HT-29 (cell line): ENCODE measurements at regions not wholly inside any gene's neighbourhood (a gene's known extent, or its start where the extent isn't known, plus 50 kb on each side); places are given as distances from the start of the nearest gene placed in this dataset.
"Not testable (repeated sequence)": the region's sequence is repeated elsewhere in the genome, so short reads cannot be mapped to it uniquely, and the experiment has no call there.

Experiments
- DNase-seq: peaks from one replicate; pipeline ENCODE4 v3.0.0-alpha.2; 2015; ENCODE audit warnings: low spot score

DNA sequence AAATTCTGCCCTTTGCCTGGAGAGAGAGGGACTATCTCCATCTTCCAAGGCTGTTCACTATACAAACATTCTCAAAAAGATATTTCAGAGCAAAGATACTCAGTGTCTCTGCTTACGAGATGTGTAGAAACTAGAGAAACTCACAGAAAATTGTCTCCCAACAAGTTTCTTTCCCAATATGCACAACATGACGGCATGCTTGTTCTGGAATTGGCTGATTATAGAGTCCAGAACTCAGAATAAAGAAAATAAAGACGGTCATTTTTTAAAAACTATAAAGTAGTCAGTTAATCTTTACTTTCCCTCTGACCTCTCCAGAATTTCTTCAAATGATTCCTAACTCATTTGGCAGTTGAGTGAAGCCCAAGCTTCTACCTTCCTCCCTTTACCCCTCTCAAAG is 285.5 kb upstream of the KLF3 start:
- no peak for DNase-seq

GRCh38 chr4:38381788-38382187 is 282.2 kb upstream of the KLF3 start:
- DNase-seq = no peak

DNA sequence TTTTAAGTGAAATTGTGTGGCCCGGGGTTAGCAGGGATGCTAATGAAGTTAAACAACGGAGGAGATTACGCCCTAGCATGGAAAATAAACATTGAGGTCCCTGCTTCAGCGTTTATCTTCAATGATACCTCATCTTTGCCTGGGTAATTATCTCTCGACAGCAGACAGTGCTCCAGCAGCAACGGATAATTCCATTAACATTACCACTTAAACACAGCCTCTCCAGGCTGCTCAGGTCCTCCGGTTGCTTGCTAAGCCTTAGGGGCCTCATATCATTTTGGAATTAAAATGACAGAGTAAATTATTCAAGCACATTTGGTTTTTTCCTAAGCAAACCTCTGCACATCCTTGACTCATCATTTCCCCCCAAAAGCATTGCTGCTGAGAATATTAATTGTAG is 281.5 kb upstream of the KLF3 start:
- no peak for DNase-seq

- DNase-seq = no peak
Measured at GRCh38 chr4:38383646-38384121, 280.3 kb upstream of the KLF3 start.

DNA sequence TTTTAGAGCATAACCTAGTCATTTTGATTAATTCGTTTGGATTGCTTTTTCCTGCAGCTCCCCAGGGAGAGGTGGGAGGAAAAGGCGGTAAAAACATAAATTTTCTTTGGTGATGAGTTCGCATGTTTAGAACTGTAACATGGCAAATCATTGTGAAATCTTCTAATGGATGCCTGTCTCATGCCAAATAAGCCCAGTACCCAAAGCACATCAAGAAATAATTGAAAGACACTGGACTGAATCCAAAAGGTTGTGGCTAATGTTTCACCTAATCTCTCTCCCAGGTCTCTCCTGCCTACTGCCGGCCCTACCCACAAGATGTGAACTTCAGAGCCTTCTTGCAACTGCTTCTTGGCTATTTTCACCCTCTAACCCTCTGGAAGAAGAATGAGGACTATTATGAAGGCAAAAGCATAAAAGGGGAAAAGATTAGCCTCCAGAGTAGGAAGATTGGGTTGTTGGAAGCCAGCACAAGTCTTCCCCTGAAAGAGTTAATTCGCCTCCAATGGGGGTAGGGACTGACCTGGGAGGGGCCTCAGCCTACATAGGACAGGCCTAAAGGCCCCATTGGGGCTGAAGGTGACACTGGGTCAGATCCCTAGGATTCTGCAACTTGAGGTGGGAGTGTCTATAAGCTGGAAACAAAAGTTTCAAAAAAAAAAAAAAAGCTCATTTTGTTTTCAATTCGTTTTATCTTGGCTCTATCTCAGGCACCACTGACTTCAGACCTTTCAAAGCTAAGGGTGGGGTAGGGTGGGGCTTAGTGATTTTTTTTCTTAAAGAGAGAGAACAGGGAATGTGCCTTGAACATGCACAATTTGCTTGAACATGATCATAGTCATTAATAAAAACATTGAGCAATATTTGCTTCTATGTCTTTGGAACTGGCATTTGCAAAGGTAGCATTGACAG is 278.6 kb upstream of the KLF3 start:
- peak; percentile 83 for DNase-seq

GRCh38 chr4:38386005-38386551 is 277.9 kb upstream of the KLF3 start:
- DNase-seq = no peak

GRCh38 chr4:38386654-38387188 is 277.3 kb upstream of the KLF3 start:
- DNase-seq = peak; percentile 28

DNA sequence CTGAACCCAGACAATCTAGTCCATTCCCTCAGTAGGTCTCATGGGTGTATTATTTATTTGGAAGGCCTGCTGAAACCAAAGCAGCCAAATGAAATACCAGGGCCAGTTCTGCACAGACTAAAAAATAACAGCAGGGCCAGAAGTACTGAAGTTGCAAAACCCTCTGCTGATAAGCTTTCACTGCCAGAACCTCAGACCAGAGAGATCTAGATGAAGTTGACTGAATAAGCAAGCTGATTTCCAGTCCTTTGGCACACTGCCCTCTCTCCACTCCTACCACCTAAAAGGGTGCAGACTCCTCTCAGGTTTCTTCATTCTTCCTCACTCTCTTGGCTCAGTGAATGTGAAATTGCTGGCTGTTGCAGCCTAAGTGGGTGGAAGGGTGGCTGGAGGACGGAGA is 276.7 kb upstream of the KLF3 start:
- DNase-seq = peak; percentile 48

DNA sequence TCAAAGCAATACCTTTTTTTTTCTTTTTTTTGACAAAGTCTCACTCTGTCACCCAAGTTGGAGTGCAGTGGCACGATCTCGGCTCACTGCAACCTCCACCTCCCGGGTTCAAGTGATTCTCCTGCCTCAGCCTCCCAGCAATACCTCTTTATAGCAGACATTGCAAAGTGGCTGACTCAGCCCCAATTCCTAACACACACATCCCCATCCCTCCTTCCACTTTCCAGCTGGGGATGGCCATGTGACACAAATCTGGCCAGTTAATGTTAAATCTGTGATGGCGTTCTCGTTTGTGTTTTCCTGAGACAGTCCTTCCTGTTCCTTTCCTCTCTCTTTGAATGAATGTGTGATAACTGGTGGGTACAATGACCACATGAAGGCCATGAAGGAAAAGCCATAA is 276.2 kb upstream of the KLF3 start:
- DNase-seq = no peak

GRCh38 chr4:38388907-38389306 is 275.1 kb upstream of the KLF3 start:
- DNase-seq = not testable (repeated sequence)

- no peak for DNase-seq
Measured at GRCh38 chr4:38390969-38391545, 272.9 kb upstream of the KLF3 start.

DNA sequence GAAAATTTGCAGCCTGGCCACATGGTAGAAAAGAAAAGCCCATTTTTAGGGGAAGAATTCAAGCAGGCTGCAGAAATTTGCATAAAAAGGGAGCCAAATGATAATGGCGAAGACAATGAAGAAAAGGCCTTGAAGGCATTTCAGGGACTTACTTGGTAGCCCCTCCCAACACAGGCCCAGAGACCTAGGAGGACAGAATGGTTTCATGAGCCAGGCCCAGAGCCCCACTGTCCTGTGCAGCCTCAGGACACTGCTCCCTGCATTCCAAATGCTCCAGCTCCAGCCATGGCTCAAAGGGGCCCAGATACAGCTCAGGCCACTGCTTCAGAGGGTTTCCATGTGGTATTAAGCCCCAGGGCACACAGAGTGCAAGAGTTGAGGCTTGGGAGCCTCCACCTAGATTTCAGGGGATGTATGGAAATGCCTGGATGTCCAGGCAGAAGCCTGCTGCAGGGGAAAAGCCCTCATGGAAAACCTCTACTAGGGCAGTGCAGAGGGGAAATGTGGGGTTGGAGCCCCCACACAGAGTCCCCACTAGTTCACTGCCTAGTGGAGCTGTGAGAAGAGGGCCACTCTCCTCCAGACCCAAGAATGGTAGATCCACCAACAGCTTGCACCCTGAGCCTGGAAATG is 271.7 kb upstream of the KLF3 start:
- no peak for DNase-seq

GRCh38 chr4:38396091-38396490 is 267.9 kb upstream of the KLF3 start:
- no peak for DNase-seq

- no peak for DNase-seq
Measured at GRCh38 chr4:38396845-38397547, 267.0 kb upstream of the KLF3 start.

DNA sequence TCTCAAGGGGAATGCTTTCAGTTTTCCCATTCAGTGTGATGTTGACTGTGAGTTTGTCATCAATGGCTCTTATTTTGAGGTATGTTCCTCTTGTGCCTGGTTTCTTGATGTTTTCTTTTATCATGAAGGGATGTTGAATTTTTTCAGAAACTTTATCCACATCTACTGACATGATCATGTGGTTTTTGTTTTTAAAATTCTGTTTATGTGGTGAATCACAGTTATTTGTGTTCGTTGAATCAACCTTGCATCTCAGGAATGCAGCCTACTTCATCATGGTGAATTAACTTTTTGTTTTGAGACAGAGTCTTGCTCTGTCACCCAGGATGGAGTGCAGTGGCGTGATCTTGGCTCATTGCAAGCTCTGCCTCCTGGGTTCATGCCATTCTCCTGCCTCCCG is 263.1 kb upstream of the KLF3 start:
- no peak for DNase-seq

DNA sequence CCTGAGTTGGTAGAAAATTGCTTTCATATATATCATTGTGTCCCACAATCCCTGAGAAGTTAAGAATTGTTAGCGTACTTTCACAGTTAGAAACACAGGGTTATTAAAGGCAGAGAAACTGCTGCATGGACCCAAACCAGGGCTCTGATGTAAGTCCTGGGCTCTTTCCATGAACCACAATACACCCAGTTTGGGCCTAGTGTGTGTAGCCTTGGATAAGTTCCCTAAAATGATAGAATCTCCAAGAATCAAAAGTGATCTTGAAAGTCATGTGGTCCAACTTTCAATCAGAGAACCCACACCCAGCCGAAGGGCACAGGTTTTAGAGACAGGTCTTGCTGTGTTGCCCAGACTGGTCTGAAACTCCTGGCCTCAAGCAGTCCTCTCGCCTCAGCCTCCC is 257.8 kb upstream of the KLF3 start:
- no peak for DNase-seq

GRCh38 chr4:38409852-38410251 is 254.1 kb upstream of the KLF3 start:
- no peak for DNase-seq

- no peak for DNase-seq
Measured at GRCh38 chr4:38411092-38411491, 252.9 kb upstream of the KLF3 start.

- no peak for DNase-seq
Measured at GRCh38 chr4:38411981-38412536, 251.9 kb upstream of the KLF3 start.

- DNase-seq = peak; percentile 43
Measured at GRCh38 chr4:38413524-38414341, 250.3 kb upstream of the KLF3 start.
